Muscle layer of colon (tissue), 2 donors: ENCODE measurements at regions not wholly inside any gene's neighbourhood (a gene's known extent, or its start where the extent isn't known, plus 50 kb on each side); places are given as distances from the start of the nearest gene placed in this dataset.

Experiments used
- H3K27ac ChIP-seq: one replicate; pipeline ENCODE4 v1.7.0; 2013; ENCODE audit warnings: low read depth, mild to moderate bottlenecking, low read length, moderate library complexity
- H3K27me3 ChIP-seq, 2 donors: one replicate each; pipeline ENCODE4 v1.7.0; 2013; ENCODE audit warnings: low read length in 2 of 2, mild to moderate bottlenecking in 2 of 2; ENCODE audit not compliant: insufficient read depth in 2 of 2, control insufficient read depth in 1 of 2
- H3K36me3 ChIP-seq: one replicate; pipeline ENCODE4 v1.7.0; 2013; ENCODE audit warnings: mild to moderate bottlenecking, low read length; ENCODE audit not compliant: insufficient read depth
- H3K4me1 ChIP-seq: one replicate; pipeline ENCODE4 v1.7.0; 2013; ENCODE audit warnings: mild to moderate bottlenecking, low read length; ENCODE audit not compliant: insufficient read depth
- H3K4me3 ChIP-seq, 2 donors: one replicate each; pipeline ENCODE4 v1.7.0; 2013; ENCODE audit warnings: low read length in 2 of 2, low read depth in 1 of 2, mild to moderate bottlenecking in 1 of 2, moderate library complexity in 1 of 2
- H3K9ac ChIP-seq: one replicate; pipeline ENCODE4 v1.7.0; 2013; ENCODE audit warnings: low read length
- H3K9me3 ChIP-seq: one replicate; pipeline ENCODE4 v1.7.0; 2013; ENCODE audit warnings: mild to moderate bottlenecking, low read length
- donor health status: abdominal sarcoma.
- donor health status: Adenocarcinoma of cecum.

- H3K36me3 ChIP-seq, result no peaks in the 10 kb centered on the region
- no peaks in the 10 kb centered on the region for H3K4me1 ChIP-seq
- H3K9ac ChIP-seq, result no peak overlapping the region
- no peak overlapping the region for H3K27ac ChIP-seq
- H3K4me3 ChIP-seq, result no peak overlapping the region
- H3K9me3 ChIP-seq, result no peaks in the 10 kb centered on the region
- H3K27me3 ChIP-seq, result no peaks in the 10 kb centered on the region
These were observed 1294.0 kb downstream of the MAT2B start for GRCh38 chr5:164799391-164799790.

- no peaks in the 10 kb centered on the region for H3K9me3 ChIP-seq
- no peaks in the 10 kb centered on the region for H3K27me3 ChIP-seq
- no peak overlapping the region for H3K9ac ChIP-seq
- no peak overlapping the region for H3K27ac ChIP-seq
- H3K36me3 ChIP-seq, result no peaks in the 10 kb centered on the region
- H3K4me3 ChIP-seq, result no peak overlapping the region
- H3K4me1 ChIP-seq, result no peaks in the 10 kb centered on the region
These were observed 1296.5 kb downstream of the MAT2B start for GRCh38 chr5:164801910-164802309.

GRCh38 chr5:164809821-164810220 lies 1304.4 kb downstream of the MAT2B start:
- H3K9ac ChIP-seq, result no peak overlapping the region
- no peaks in the 10 kb centered on the region for H3K9me3 ChIP-seq
- H3K4me3 ChIP-seq, result no peak overlapping the region
- H3K27me3 ChIP-seq, result no peaks in the 10 kb centered on the region
- H3K4me1 ChIP-seq, result no peaks in the 10 kb centered on the region
- H3K36me3 ChIP-seq, result no peaks in the 10 kb centered on the region
- no peak overlapping the region for H3K27ac ChIP-seq

GRCh38 chr5:164818445-164818844 lies 1313.0 kb downstream of the MAT2B start:
- Histone ChIP-seq H3K27me3 (no peaks in the 10 kb centered on the region), H3K9me3 (peaks cover 2% of the 10 kb centered on the region), H3K36me3 (no peaks in the 10 kb centered on the region), H3K4me1 (no peaks in the 10 kb centered on the region), H3K27ac (no peak overlapping the region), H3K9ac (no peak overlapping the region), H3K4me3 (no peak overlapping the region)

DNA sequence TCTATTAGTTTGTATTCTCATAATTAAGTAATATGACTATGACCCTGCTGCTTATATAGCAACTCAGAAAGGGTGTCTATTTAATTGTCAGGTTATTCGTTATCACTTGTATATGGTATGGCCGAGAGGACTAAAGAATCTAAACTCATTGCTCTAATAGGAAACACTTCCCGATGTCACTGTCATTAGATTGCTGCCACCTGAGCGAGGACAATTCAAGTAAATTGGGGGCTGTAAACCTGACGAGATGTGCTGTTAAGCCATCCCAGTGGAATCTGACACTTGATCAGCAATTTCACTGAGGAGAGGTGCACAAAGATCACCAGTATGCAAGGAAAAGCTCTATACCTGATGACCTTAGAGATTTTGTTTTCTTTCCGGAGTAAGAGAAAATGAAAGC lies 1319.3 kb downstream of the MAT2B start:
- no peaks in the 10 kb centered on the region for H3K4me1 ChIP-seq
- H3K9ac ChIP-seq, result no peak overlapping the region
- no peaks in the 10 kb centered on the region for H3K27me3 ChIP-seq
- no peaks in the 10 kb centered on the region for H3K36me3 ChIP-seq
- H3K4me3 ChIP-seq, result no peak overlapping the region
- H3K9me3 ChIP-seq, result peaks cover 3% of the 10 kb centered on the region
- no peak overlapping the region for H3K27ac ChIP-seq

DNA sequence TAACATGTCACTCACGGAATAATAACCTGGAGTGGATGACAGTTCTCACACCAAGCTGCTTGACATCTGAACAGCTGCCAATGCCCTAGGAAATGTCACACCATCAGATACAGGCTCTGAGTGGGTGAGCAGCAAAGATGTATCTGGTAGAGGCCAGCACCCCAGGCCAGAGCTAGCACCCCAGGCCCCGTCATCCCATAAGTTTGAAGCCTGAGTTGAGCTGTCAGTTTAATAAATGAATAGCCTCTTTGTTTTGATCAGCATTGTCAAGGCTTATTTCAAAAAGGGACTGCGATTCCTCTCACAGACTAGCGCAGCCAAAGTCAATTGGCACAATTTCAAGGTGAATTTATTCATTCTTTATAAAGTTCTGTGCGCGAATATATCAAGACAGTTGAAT lies 1327.1 kb downstream of the MAT2B start:
- Histone ChIP-seq H3K27me3 (no peaks in the 10 kb centered on the region), H3K36me3 (no peaks in the 10 kb centered on the region), H3K4me3 (no peak overlapping the region), H3K9me3 (no peaks in the 10 kb centered on the region), H3K9ac (no peak overlapping the region), H3K27ac (no peak overlapping the region), H3K4me1 (no peaks in the 10 kb centered on the region)

GRCh38 chr5:164844348-164844747 lies 1338.9 kb downstream of the MAT2B start:
- H3K9me3 ChIP-seq, result no peaks in the 10 kb centered on the region
- H3K27me3 ChIP-seq, result no peaks in the 10 kb centered on the region
- no peaks in the 10 kb centered on the region for H3K36me3 ChIP-seq
- H3K27ac ChIP-seq, result no peak overlapping the region
- H3K4me3 ChIP-seq, result no peak overlapping the region
- H3K4me1 ChIP-seq, result no peaks in the 10 kb centered on the region
- H3K9ac ChIP-seq, result no peak overlapping the region

DNA sequence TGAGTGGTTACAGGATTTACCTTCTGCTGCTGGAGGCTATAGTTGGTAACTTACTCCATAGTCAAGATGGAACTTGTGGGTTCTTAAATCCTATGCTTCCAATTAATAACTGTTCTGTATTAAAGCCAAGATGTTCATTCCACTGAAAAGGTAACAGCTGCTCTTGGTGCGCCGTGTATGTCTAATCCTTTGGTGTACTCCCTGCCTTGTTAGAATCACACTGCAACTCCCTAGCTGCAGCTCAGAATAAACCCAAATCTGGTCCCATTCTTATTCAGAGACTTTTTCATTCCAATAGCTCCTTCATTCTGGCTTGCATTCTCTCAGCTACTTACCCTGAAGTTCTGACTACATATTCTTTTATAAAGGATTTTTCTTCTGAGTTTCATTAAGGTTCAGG lies 1355.5 kb downstream of the MAT2B start:
- Histone ChIP-seq H3K4me3 (no peak overlapping the region), H3K4me1 (no peaks in the 10 kb centered on the region), H3K9me3 (no peaks in the 10 kb centered on the region), H3K27ac (no peak overlapping the region), H3K36me3 (no peaks in the 10 kb centered on the region), H3K9ac (no peak overlapping the region), H3K27me3 (no peaks in the 10 kb centered on the region)

- H3K27me3 ChIP-seq, result no peaks in the 10 kb centered on the region
- no peak overlapping the region for H3K9ac ChIP-seq
- no peaks in the 10 kb centered on the region for H3K36me3 ChIP-seq
- H3K4me3 ChIP-seq, result no peak overlapping the region
- no peaks in the 10 kb centered on the region for H3K9me3 ChIP-seq
- H3K27ac ChIP-seq, result no peak overlapping the region
- H3K4me1 ChIP-seq, result no peaks in the 10 kb centered on the region
These were observed 1356.2 kb downstream of the MAT2B start for GRCh38 chr5:164861610-164862009.

DNA sequence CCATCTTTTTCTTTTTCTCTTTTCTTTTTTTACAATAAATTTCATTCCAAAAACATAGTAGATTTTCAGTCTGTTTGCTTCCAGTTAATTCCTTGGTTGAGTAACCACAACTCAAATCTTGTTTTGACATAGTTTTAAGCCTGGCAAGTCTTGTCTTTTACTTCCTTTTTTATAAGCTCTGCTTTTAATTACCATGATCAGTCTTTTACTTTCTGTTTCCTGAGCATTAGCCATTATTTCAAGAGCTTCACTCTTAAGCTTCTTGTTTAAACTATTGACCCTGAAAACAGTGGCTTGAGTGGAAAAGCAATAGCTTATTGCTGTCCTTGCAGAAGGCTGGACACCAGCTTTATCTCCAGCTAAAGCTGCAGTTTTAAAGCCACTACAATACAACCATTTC lies 1363.3 kb downstream of the MAT2B start:
- H3K9me3 ChIP-seq, result no peaks in the 10 kb centered on the region
- H3K4me1 ChIP-seq, result no peaks in the 10 kb centered on the region

GRCh38 chr5:164869325-164869724 lies 1363.9 kb downstream of the MAT2B start:
- no peaks in the 10 kb centered on the region for H3K27me3 ChIP-seq
- no peak overlapping the region for H3K27ac ChIP-seq
- H3K36me3 ChIP-seq, result no peaks in the 10 kb centered on the region
- H3K9ac ChIP-seq, result no peak overlapping the region
- H3K4me1 ChIP-seq, result no peaks in the 10 kb centered on the region
- H3K4me3 ChIP-seq, result no peak overlapping the region
- H3K9me3 ChIP-seq, result no peaks in the 10 kb centered on the region

More for the DNA sequence above, 1363.3 kb downstream of the MAT2B start:
- H3K27ac ChIP-seq, result no peak overlapping the region
- no peaks in the 10 kb centered on the region for H3K36me3 ChIP-seq
- H3K27me3 ChIP-seq, result no peaks in the 10 kb centered on the region
- H3K4me3 ChIP-seq, result no peak overlapping the region
- H3K9ac ChIP-seq, result no peak overlapping the region

GRCh38 chr5:164876793-164877192 lies 1371.4 kb downstream of the MAT2B start:
- Histone ChIP-seq H3K9ac (no peak overlapping the region), H3K4me3 (no peak overlapping the region), H3K27ac (no peak overlapping the region), H3K27me3 (no peaks in the 10 kb centered on the region), H3K36me3 (no peaks in the 10 kb centered on the region), H3K4me1 (no peaks in the 10 kb centered on the region), H3K9me3 (no peaks in the 10 kb centered on the region)
